ENCODE measurements at regions not wholly inside any gene's neighbourhood (a gene's known extent, or its start where the extent isn't known, plus 50 kb on each side); places are given as distances from the start of the nearest gene placed in this dataset.

- DNase-seq (ENCODE audit: low read depth in 1 of 2, low spot score in 2 of 2) (no peak), FAIRE-seq (no peak)
- Histone ChIP-seq H2BK120ac (replicated peaks; ENCODE audit: low read depth, low read length) (no peak overlapping the region), H2BK12ac (ENCODE audit: low read depth, low read length) (no peak overlapping the region), H3K4me1 (replicated peaks in 1 of 4; ENCODE audit: control insufficient read depth in 3 of 4, insufficient read depth in 4 of 4, low read length in 3 of 4) (no peaks in the 10 kb centered on the region), H3K23me2 (ENCODE audit: low read depth, low read length) (no peaks in the 10 kb centered on the region), H3K27ac (ENCODE audit: low read depth, low read length) (no peak overlapping the region), H2BK5ac (ENCODE audit: low read depth, low read length) (no peak overlapping the region), H4K8ac (ENCODE audit: extremely low read depth, insufficient read depth, low read length) (no peak overlapping the region), H3K18ac (ENCODE audit: extremely low read depth, low read length) (no peak overlapping the region), H3K56ac (replicated peaks; ENCODE audit: insufficient read length, low read depth, low read length) (no peak overlapping the region), H3K9me3 (ENCODE audit: insufficient read depth in 2 of 2, low read depth in 1 of 2, low read length in 1 of 2) (no peaks in the 10 kb centered on the region), H3K14ac (ENCODE audit: insufficient read length) (no peak overlapping the region), H3K23ac (ENCODE audit: insufficient read length) (no peak overlapping the region), H2AK5ac (ENCODE audit: low read depth, low read length) (no peak overlapping the region), H4K20me1 (replicated peaks in 1 of 2; ENCODE audit: control insufficient read depth in 1 of 2, insufficient read depth in 2 of 2, low read length in 2 of 2) (no peaks in the 10 kb centered on the region), H3K4me3 (ENCODE audit: extremely low read depth in 1 of 4, insufficient read depth in 2 of 4, low read depth in 3 of 4, low read length in 4 of 4) (no peak overlapping the region), H3K4me2 (ENCODE audit: insufficient read depth in 1 of 2, low read depth in 2 of 2, low read length in 2 of 2) (no peak overlapping the region), H2BK15ac (ENCODE audit: low read length) (no peak overlapping the region), H4K91ac (replicated peaks; ENCODE audit: insufficient read length, low read length) (no peak overlapping the region), H3K27me3 (replicated peaks in 1 of 4; ENCODE audit: control insufficient read depth in 3 of 4, extremely low read depth in 1 of 4, insufficient read depth in 3 of 4, low read length in 3 of 4) (no peaks in the 10 kb centered on the region), H3K36me3 (ENCODE audit: control insufficient read depth in 2 of 4, insufficient read depth in 4 of 4, low read length in 3 of 4) (no peaks in the 10 kb centered on the region), H2AFZ (ENCODE audit: low read length) (no peak overlapping the region), H3K9ac (replicated peaks in 1 of 4; ENCODE audit: extremely low read depth in 1 of 4, low read depth in 3 of 4, low read length in 3 of 4) (no peak overlapping the region), H2BK20ac (ENCODE audit: low read length) (no peak overlapping the region), H3K79me1 (ENCODE audit: low read depth, low read length) (no peaks in the 10 kb centered on the region), H3K4ac (replicated peaks; ENCODE audit: insufficient read length, low read depth, low read length) (no peak overlapping the region), H4K5ac (ENCODE audit: insufficient read length, low read depth, low read length) (no peak overlapping the region), H3K79me2 (ENCODE audit: control insufficient read depth in 1 of 2, insufficient read depth in 2 of 2, low read length in 2 of 2) (no peaks in the 10 kb centered on the region)
- ChIA-PET CTCF (ENCODE audit: partially characterized antibody) (interaction anchor here (1.1 kb wide), 1 partner anchor 11 kb away, joined by 3 read pairs; no protein-coding TSS in a partner anchor), POLR2A (ENCODE audit: partially characterized antibody) (no interaction called here)
- WGBS, 2 experiments (ENCODE audit: extremely low coverage in 1 of 2, insufficient coverage in 1 of 2, insufficient read length in 1 of 2, insufficient replicate concordance in 2 of 2, low coverage in 1 of 2, low lambda C conversion rate in 2 of 2, missing lambda C conversion rate in 1 of 2) = 86% methylated on average over 1 of the region's 1 CpG; no CpG with 5 or more reads in 1 of the 2 experiments
- TF ChIP-seq RXRA (IDR thresholded peaks at IDR 0.05; ENCODE audit: insufficient read depth, low read depth, low read length) (no peak), HDAC2 (IDR thresholded peaks at IDR 0.05; ENCODE audit: borderline replicate concordance in 1 of 2, low read depth in 2 of 2, low read length in 2 of 2) (no peak)
Measured at GRCh38 chr1:101603726-101604125, 366.9 kb downstream of the S1PR1 start.
